ENCODE measurements at regions not wholly inside any gene's neighbourhood (a gene's known extent, or its start where the extent isn't known, plus 50 kb on each side); places are given as distances from the start of the nearest gene placed in this dataset.

DNA sequence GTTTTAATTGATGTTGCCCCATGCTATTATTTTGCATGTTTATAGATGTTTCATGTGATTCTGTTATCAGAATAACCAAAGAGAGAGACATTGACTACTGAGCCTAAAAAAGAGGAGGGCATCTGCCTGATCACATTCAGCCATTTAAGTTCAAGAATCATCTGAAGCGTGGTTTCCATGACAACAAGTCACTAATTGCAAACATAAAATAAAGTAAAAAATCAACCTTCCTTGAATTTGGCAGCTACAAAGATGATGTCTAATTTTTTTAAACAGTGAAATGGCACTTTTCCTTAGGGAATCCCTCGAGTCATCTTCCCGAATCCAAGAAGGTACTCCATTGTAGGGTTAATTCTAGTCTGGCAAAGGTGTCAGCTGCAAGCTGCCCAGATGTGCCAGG lies 884.2 kb downstream of the DIAPH3 start:
- no peak for TF ChIP-seq CTCF (IDR thresholded peaks at IDR 0.05; ENCODE audit: low read depth, low read length, poor library complexity, severe bottlenecking)
- TF ChIP-seq EZH2phosphoT487 (IDR thresholded peaks at IDR 0.05; ENCODE audit: borderline replicate concordance, low read length): no peak

Data from DOHH2 (cell line).